CD4-positive, alpha-beta T cell (primary cell): ENCODE measurements at regions not wholly inside any gene's neighbourhood (a gene's known extent, or its start where the extent isn't known, plus 50 kb on each side); places are given as distances from the start of the nearest gene placed in this dataset.

ENCODE experiments used
- ATAC-seq: fragments of 200-7000 bp; cut with Tn5 transposase; one replicate; pipeline ENCODE4 v1.10.0; 2022; ENCODE audit warnings: mild to moderate bottlenecking; ENCODE audit not compliant: poor library complexity
- CTCF ChIA-PET: fragments of 350-600 bp; sonication (Branson Sonifier 250); formaldehyde crosslinking; loops from one replicate; lab custom pipeline; 2021; ENCODE audit warnings: antibody characterized with exemption, inconsistent platforms; lab: Charles Lee
- POLR2A ChIA-PET: fragments of 350-600 bp; sonication (Branson Sonifier 250); formaldehyde crosslinking; loops from one replicate; lab custom pipeline; 2021; ENCODE audit warnings: antibody characterized with exemption, inconsistent platforms; lab: Charles Lee
- DNase-seq, 14 experiments: peaks; one replicate each; pipeline ENCODE4 v3.0.0-alpha.2; 2013 to 2020; ENCODE audit warnings: mixed read lengths in 2 of 14
- H3K27ac ChIP-seq, 2 donors: one replicate each; pipeline versions ENCODE4 v1.5.1 to v1.7.0; 2013; ENCODE audit warnings: low read length in 2 of 2, low read depth in 1 of 2, mild to moderate bottlenecking in 1 of 2
- H3K27me3 ChIP-seq, 2 experiments: 1 replicate in 1 of 2; 2 replicates in 1 of 2; pipeline versions ENCODE4 v1.6.1 to v1.7.0; 2013; ENCODE audit warnings: low read length in 2 of 2, control low read depth in 1 of 2, mild to moderate bottlenecking in 1 of 2, moderate library complexity in 1 of 2; ENCODE audit not compliant: insufficient read depth in 2 of 2, control insufficient read depth in 1 of 2
- H3K36me3 ChIP-seq: one replicate; pipeline ENCODE4 v1.6.1; 2013; ENCODE audit warnings: low read length, control low read depth; ENCODE audit not compliant: insufficient read depth
- H3K4me1 ChIP-seq: one replicate; pipeline ENCODE4 v1.6.1; 2013; ENCODE audit warnings: low read length, control low read depth; ENCODE audit not compliant: insufficient read depth
- H3K4me3 ChIP-seq: one replicate; pipeline ENCODE4 v1.5.1; 2013; ENCODE audit warnings: mild to moderate bottlenecking, low read length, moderate library complexity
- H3K9me3 ChIP-seq, 2 experiments: 1 replicate in 1 of 2; 2 replicates in 1 of 2; pipeline versions ENCODE4 v1.6.1 to v1.7.0; 2013; ENCODE audit warnings: low read length in 2 of 2, mild to moderate bottlenecking in 2 of 2, control low read depth in 1 of 2, moderate library complexity in 1 of 2; ENCODE audit not compliant: control insufficient read depth in 1 of 2, insufficient read depth in 1 of 2
- H3K27ac Mint-ChIP-seq: one replicate; pipeline ENCODE4 v1.8.0; 2020; ENCODE audit warnings: mixed read lengths
- H3K27me3 Mint-ChIP-seq: one replicate; pipeline ENCODE4 v1.8.0; 2021; ENCODE audit warnings: mixed read lengths
- H3K36me3 Mint-ChIP-seq: one replicate; pipeline ENCODE4 v1.8.0; 2021; ENCODE audit warnings: low read depth, mixed read lengths
- H3K4me1 Mint-ChIP-seq: one replicate; pipeline ENCODE4 v1.8.0; 2021; ENCODE audit warnings: low read depth, mixed read lengths
- H3K4me3 Mint-ChIP-seq: one replicate; pipeline ENCODE4 v1.8.0; 2020; ENCODE audit warnings: mild to moderate bottlenecking, mixed read lengths
- H3K9me3 Mint-ChIP-seq: one replicate; pipeline ENCODE4 v1.8.0; 2020; ENCODE audit warnings: mixed read lengths
- CTCF ChIP-seq: fragments of 200-600 bp; IDR thresholded peaks from one replicate; pipeline ENCODE4 v1.8.0; 2022; ENCODE audit warnings: antibody characterized with exemption, mild to moderate bottlenecking
- intact Hi-C, 2 experiments: fragments of 100-400 bp; cut with DNase I in 1 of 2; cut with micrococcal nuclease in 1 of 2; formaldehyde crosslinking; loops; one replicate each; pipeline versions ENCODE4 v1.15.1 to v1.9.0; 2023 to 2025; cut with DNase I, micrococcal nuclease

GRCh38 chr4:124104101-124104500 lies 608.4 kb downstream of the ANKRD50 start:
- CTCF ChIA-PET = no interaction called here
- Histone ChIP-seq H3K9me3 (peaks cover 0 to 5% of the 10 kb centered on the region in 2 experiments), H3K4me3 (no peak overlapping the region), H3K4me1 (no peaks in the 10 kb centered on the region), H3K36me3 (no peaks in the 10 kb centered on the region), H3K27me3 (no peaks in the 10 kb centered on the region), H3K27ac (no peak overlapping the region)
- POLR2A ChIA-PET = no interaction called here
- H3K36me3 Mint-ChIP-seq = no peaks in the 10 kb centered on the region
- no peak overlapping the region for H3K27ac Mint-ChIP-seq
- DNase-seq (no peak), ATAC-seq (no peak)
- no peak overlapping the region for H3K4me3 Mint-ChIP-seq
- H3K27me3 Mint-ChIP-seq = no peaks in the 10 kb centered on the region
- intact Hi-C loops = no loop called here
- no peaks in the 10 kb centered on the region for H3K9me3 Mint-ChIP-seq
- H3K4me1 Mint-ChIP-seq = no peaks in the 10 kb centered on the region
- no peak for TF ChIP-seq CTCF

GRCh38 chr4:124104628-124105027 lies 607.9 kb downstream of the ANKRD50 start:
- TF ChIP-seq CTCF = no peak
- Histone ChIP-seq H3K36me3 (no peaks in the 10 kb centered on the region), H3K4me3 (no peak overlapping the region), H3K4me1 (no peaks in the 10 kb centered on the region), H3K27me3 (no peaks in the 10 kb centered on the region), H3K9me3 (peaks cover 0 to 5% of the 10 kb centered on the region in 2 experiments), H3K27ac (no peak overlapping the region)
- DNase-seq (no peak), ATAC-seq (no peak)
- H3K27me3 Mint-ChIP-seq = no peaks in the 10 kb centered on the region
- ChIA-PET POLR2A (no interaction called here), CTCF (no interaction called here)
- H3K36me3 Mint-ChIP-seq = no peaks in the 10 kb centered on the region
- no peak overlapping the region for H3K4me3 Mint-ChIP-seq
- intact Hi-C loops = no loop called here
- H3K4me1 Mint-ChIP-seq = no peaks in the 10 kb centered on the region
- H3K27ac Mint-ChIP-seq = no peak overlapping the region
- H3K9me3 Mint-ChIP-seq = no peaks in the 10 kb centered on the region

- ATAC-seq (no peak), DNase-seq (no peak)
- Mint-ChIP-seq H3K4me1 (no peaks in the 10 kb centered on the region), H3K27ac (no peak overlapping the region), H3K27me3 (no peaks in the 10 kb centered on the region), H3K4me3 (no peak overlapping the region), H3K36me3 (no peaks in the 10 kb centered on the region), H3K9me3 (no peaks in the 10 kb centered on the region)
- H3K36me3 ChIP-seq = no peaks in the 10 kb centered on the region
- H3K9me3 ChIP-seq = peaks cover 0 to 5% of the 10 kb centered on the region in 2 experiments
- intact Hi-C loops = no loop called here
- no peak for TF ChIP-seq CTCF
- CTCF ChIA-PET = no interaction called here
- no peak overlapping the region for H3K27ac ChIP-seq
- POLR2A ChIA-PET = no interaction called here
- H3K4me3 ChIP-seq = no peak overlapping the region
- H3K27me3 ChIP-seq = no peaks in the 10 kb centered on the region
- H3K4me1 ChIP-seq = no peaks in the 10 kb centered on the region
Observed at GRCh38 chr4:124105212-124105611, 607.3 kb downstream of the ANKRD50 start.
